ENCODE measurements at regions not wholly inside any gene's neighbourhood (a gene's known extent, or its start where the extent isn't known, plus 50 kb on each side); places are given as distances from the start of the nearest gene placed in this dataset.

DNA sequence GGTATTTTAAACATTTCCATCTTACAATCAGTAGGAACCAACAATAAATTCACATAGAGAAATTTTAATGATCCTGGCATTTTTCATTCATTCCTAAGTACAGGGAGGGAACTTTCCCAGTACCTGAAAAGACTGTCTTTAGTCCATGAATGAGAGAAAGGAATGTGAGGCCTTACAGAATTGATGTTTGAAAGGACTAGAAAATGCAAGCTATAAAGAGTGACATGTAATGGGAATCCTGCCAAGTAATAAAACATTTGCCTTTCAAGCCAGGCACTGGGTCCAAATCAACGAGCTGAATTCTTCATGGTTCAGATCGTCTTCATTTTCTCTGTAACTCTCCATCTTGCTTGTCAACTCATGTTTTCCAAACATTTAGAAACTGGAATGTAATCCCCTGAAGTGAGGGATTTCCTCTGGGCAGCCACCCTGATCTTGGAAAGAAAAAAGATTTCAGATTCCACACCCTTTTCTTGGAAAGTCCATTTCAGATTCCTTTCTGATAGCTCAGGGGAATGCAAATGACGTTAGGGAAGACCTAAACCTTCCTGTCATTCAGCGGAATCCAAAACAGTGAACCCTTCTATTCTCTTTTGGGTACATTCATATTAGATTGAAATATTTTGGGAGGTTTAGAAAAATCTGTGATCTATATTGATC, 315.8 kb downstream of the SH3GL2 start:
- intact Hi-C loops (cut with micrococcal nuclease; ENCODE audit: unreplicated experiment) (no loop called here), in situ Hi-C loops (cut with HindIII; ENCODE audit: extremely low pct_ligation_motif_present, low pct_unique_long_range_greater_than_20kb) (no loop called here)
- ChIA-PET CTCF (ENCODE audit: low intra/inter-chr PET ratio, low total read pairs) (no interaction called here), POLR2A (no interaction called here)
- FAIRE-seq = no peak
- 8% methylated on average over 4 of the region's 4 CpGs for WGBS (ENCODE audit: low lambda C conversion rate)
- no peak for ATAC-seq
- no peak for DNase-seq (ENCODE audit: low spot score)
- TF ChIP-seq CBX1 (IDR thresholded peaks at IDR 0.05; ENCODE audit: low read depth) (no peak), CC2D1A (CRISPR knock-in tag; IDR thresholded peaks at IDR 0.05) (no peak), ZNF124 (CRISPR knock-in tag; IDR thresholded peaks at IDR 0.05) (no peak), POGZ (CRISPR knock-in tag; IDR thresholded peaks at IDR 0.05) (no peak), ZBTB20 (CRISPR knock-in tag; IDR thresholded peaks at IDR 0.05; ENCODE audit: borderline replicate concordance, low read depth) (no peak)
- TF ChIP-seq, protein P1, sequence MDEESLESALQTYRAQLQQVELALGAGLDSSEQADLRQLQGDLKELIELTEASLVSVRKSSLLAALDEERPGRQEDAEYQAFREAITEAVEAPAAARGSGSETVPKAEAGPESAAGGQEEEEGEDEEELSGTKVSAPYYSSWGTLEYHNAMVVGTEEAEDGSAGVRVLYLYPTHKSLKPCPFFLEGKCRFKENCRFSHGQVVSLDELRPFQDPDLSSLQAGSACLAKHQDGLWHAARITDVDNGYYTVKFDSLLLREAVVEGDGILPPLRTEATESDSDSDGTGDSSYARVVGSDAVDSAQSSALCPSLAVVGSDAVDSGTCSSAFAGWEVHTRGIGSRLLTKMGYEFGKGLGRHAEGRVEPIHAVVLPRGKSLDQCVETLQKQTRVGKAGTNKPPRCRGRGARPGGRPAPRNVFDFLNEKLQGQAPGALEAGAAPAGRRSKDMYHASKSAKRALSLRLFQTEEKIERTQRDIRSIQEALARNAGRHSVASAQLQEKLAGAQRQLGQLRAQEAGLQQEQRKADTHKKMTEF (CRISPR knock-in tag; IDR thresholded peaks at IDR 0.05) = no peak
- Histone ChIP-seq H3K4me3 (replicated peaks in 1 of 3; ENCODE audit: insufficient read depth in 1 of 3, low read depth in 2 of 3, low read length in 3 of 3) (no peak overlapping the region), H3K79me2 (ENCODE audit: insufficient read depth, low read length) (no peaks in the 10 kb centered on the region), H4K20me1 (ENCODE audit: insufficient read depth, low read length) (no peaks in the 10 kb centered on the region), H3K27me3 (ENCODE audit: control insufficient read depth in 1 of 2, insufficient read depth in 2 of 2, low read length in 2 of 2) (no peaks in the 10 kb centered on the region), H3K4me2 (ENCODE audit: low read depth, low read length) (no peak overlapping the region), H3K36me3 (replicated peaks in 1 of 2; ENCODE audit: control insufficient read depth in 1 of 2, insufficient read depth in 2 of 2, low read length in 2 of 2) (no peaks in the 10 kb centered on the region), H2AFZ (ENCODE audit: low read length) (no peak overlapping the region), H3K27ac (ENCODE audit: extremely low read length, insufficient read depth, low read length) (no peak overlapping the region), H3K9ac (ENCODE audit: insufficient read depth, low read depth, low read length) (no peak overlapping the region), H3K4me1 (ENCODE audit: insufficient read depth, low read length) (no peaks in the 10 kb centered on the region), H3K9me3 (ENCODE audit: low read length) (no peaks in the 10 kb centered on the region)
- BruUV-seq (replicated peaks) = no TSS peak

DNA sequence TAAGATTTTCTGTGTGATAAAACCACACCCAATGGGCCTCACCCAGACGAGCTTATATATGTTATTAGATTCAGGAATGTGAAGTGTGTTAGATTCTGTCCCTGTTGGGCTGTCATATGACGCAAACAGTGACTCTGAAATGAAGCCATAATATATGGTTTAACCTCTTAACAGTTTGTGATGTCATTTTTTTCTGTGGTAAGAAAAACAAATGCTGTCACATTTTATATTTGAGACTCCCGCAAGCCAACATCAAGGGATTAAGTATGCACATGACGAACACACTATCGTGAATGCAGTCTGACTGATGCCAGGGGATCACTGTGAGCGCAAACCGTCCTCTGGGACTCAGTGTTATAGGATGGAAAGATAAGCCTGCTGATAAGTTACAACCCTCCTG, 321.7 kb downstream of the SH3GL2 start:
- no peak for DNase-seq (ENCODE audit: low spot score)
- TF ChIP-seq ZNF891 (CRISPR knock-in tag; IDR thresholded peaks at IDR 0.05) (no peak), CREB1 (IDR thresholded peaks at IDR 0.05) (peak; percentile 69; the same call in 1 of the 2 replicates), CREB1 (CRISPR knock-in tag; IDR thresholded peaks at IDR 0.05) (no peak)
- TF ChIP-seq, protein P2, sequence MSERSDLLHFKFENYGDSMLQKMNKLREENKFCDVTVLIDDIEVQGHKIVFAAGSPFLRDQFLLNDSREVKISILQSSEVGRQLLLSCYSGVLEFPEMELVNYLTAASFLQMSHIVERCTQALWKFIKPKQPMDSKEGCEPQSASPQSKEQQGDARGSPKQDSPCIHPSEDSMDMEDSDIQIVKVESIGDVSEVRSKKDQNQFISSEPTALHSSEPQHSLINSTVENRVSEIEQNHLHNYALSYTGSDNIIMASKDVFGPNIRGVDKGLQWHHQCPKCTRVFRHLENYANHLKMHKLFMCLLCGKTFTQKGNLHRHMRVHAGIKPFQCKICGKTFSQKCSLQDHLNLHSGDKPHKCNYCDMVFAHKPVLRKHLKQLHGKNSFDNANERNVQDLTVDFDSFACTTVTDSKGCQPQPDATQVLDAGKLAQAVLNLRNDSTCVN (CRISPR knock-in tag; IDR thresholded peaks at IDR 0.05; ENCODE audit: borderline replicate concordance) = no peak
- ATAC-seq = no peak
- no peak for FAIRE-seq
- Histone ChIP-seq H3K4me1 (ENCODE audit: insufficient read depth, low read length) (no peaks in the 10 kb centered on the region), H3K4me3 (replicated peaks in 1 of 3; ENCODE audit: insufficient read depth in 1 of 3, low read depth in 2 of 3, low read length in 3 of 3) (no peak overlapping the region), H3K9me3 (ENCODE audit: low read length) (no peaks in the 10 kb centered on the region), H3K79me2 (ENCODE audit: insufficient read depth, low read length) (no peaks in the 10 kb centered on the region), H3K4me2 (ENCODE audit: low read depth, low read length) (no peak overlapping the region), H3K27ac (ENCODE audit: extremely low read length, insufficient read depth, low read length) (no peak overlapping the region), H4K20me1 (ENCODE audit: insufficient read depth, low read length) (no peaks in the 10 kb centered on the region), H3K36me3 (replicated peaks in 1 of 2; ENCODE audit: control insufficient read depth in 1 of 2, insufficient read depth in 2 of 2, low read length in 2 of 2) (no peaks in the 10 kb centered on the region), H3K9ac (ENCODE audit: insufficient read depth, low read depth, low read length) (no peak overlapping the region), H3K27me3 (ENCODE audit: control insufficient read depth in 1 of 2, insufficient read depth in 2 of 2, low read length in 2 of 2) (no peaks in the 10 kb centered on the region), H2AFZ (ENCODE audit: low read length) (no peak overlapping the region)
- in situ Hi-C loops (cut with HindIII; ENCODE audit: extremely low pct_ligation_motif_present, low pct_unique_long_range_greater_than_20kb) = no loop called here
- intact Hi-C loops (cut with micrococcal nuclease; ENCODE audit: unreplicated experiment) = no loop called here
- BruUV-seq (replicated peaks) = no TSS peak
- POLR2A ChIA-PET = no interaction called here
- WGBS (ENCODE audit: low lambda C conversion rate) = 5% methylated on average over 7 of the region's 7 CpGs
- CTCF ChIA-PET (ENCODE audit: low intra/inter-chr PET ratio, low total read pairs) = no interaction called here

Data from HepG2 (cell line).